Gastrocnemius medialis (tissue), 4 donors: ENCODE measurements at regions not wholly inside any gene's neighbourhood (a gene's known extent, or its start where the extent isn't known, plus 50 kb on each side); places are given as distances from the start of the nearest gene placed in this dataset.

Experiments used
- POLR2A ChIP-seq, 2 donors: fragments of 450-650 bp; IDR thresholded peaks; one replicate each; pipeline ENCODE4 v1.6.1; 2017; ENCODE audit warnings: antibody characterized with exemption in 2 of 2, mild to moderate bottlenecking in 2 of 2, moderate library complexity in 2 of 2
- TF ChIP-seq, protein P1 (sequence below), 5 experiments: fragments of 450-650 bp in 3 of 5; fragments of 200-600 bp in 2 of 5; sonication (generic) in 2 of 5; IDR thresholded peaks in 4 of 5; conservative IDR thresholded peaks in 1 of 5; 1 replicate in 4 of 5; 2 replicates in 1 of 5; pipeline ENCODE4 v1.5.1; 2016 to 2019; ENCODE audit warnings: antibody characterized with exemption in 5 of 5, mild to moderate bottlenecking in 3 of 5, moderate library complexity in 3 of 5

GRCh38 chrX:102833136-102833535 is 103.9 kb upstream of the RAB40AL start:
- TF ChIP-seq, protein P1, sequence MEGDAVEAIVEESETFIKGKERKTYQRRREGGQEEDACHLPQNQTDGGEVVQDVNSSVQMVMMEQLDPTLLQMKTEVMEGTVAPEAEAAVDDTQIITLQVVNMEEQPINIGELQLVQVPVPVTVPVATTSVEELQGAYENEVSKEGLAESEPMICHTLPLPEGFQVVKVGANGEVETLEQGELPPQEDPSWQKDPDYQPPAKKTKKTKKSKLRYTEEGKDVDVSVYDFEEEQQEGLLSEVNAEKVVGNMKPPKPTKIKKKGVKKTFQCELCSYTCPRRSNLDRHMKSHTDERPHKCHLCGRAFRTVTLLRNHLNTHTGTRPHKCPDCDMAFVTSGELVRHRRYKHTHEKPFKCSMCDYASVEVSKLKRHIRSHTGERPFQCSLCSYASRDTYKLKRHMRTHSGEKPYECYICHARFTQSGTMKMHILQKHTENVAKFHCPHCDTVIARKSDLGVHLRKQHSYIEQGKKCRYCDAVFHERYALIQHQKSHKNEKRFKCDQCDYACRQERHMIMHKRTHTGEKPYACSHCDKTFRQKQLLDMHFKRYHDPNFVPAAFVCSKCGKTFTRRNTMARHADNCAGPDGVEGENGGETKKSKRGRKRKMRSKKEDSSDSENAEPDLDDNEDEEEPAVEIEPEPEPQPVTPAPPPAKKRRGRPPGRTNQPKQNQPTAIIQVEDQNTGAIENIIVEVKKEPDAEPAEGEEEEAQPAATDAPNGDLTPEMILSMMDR (IDR thresholded peaks at IDR 0.05 in 4 of 5, conservative IDR thresholded peaks at IDR 0.05 in 1 of 5), result no peak
- TF ChIP-seq POLR2A (IDR thresholded peaks at IDR 0.05), result no peak
